ENCODE measurements at regions not wholly inside any gene's neighbourhood (a gene's known extent, or its start where the extent isn't known, plus 50 kb on each side); places are given as distances from the start of the nearest gene placed in this dataset.

DNA sequence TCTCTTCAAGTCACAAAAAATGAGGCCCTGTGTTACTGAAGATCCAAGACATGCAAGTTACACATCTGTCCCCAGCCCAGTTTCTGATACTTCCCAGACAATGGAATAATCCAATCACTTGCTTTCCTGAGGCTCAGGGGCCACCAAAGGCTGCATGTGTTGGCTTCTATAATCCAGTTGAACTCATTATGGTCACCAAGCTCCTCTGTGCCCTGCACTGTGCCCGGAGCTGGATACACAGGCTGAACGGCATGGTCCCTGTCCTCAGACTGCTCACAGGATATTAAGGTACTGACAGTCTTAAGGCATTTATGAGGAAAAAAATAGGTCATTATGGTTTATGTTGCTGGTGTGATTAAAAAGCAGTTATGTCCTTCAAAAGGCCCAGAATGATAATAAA is 117.0 kb upstream of the SYT6 start:
- Histone ChIP-seq H3K23ac (ENCODE audit: low read length) (no peak overlapping the region), H2AFZ (ENCODE audit: insufficient read depth, low read length, poor library complexity) (no peak overlapping the region), H4K91ac (ENCODE audit: low read depth, low read length) (no peak overlapping the region), H3K18ac (ENCODE audit: low read length) (no peak overlapping the region), H3K27me3 (ENCODE audit: insufficient read depth, low read length) (no peaks in the 10 kb centered on the region), H2BK120ac (ENCODE audit: insufficient read depth, low read length, poor library complexity) (no peak overlapping the region), H3K4me3 (ENCODE audit: low read depth, low read length) (no peak overlapping the region), H2BK12ac (ENCODE audit: low read length) (no peak overlapping the region), H2BK5ac (ENCODE audit: low read depth, low read length, poor library complexity) (no peak overlapping the region), H2AK5ac (ENCODE audit: low read length) (no peak overlapping the region), H4K8ac (ENCODE audit: low read depth, low read length) (no peak overlapping the region), H3K27ac (ENCODE audit: low read depth, low read length) (no peak overlapping the region), H3K4me1 (ENCODE audit: control insufficient read depth in 1 of 2, insufficient read depth in 2 of 2, low read length in 2 of 2) (no peaks in the 10 kb centered on the region), H3K79me1 (ENCODE audit: low read length) (no peaks in the 10 kb centered on the region), H3K9ac (ENCODE audit: low read length) (no peak overlapping the region), H3K4ac (ENCODE audit: low read depth, low read length) (no peak overlapping the region), H3K79me2 (ENCODE audit: control insufficient read depth, insufficient read depth, low read length, poor library complexity) (no peaks in the 10 kb centered on the region), H3K14ac (ENCODE audit: low read length) (no peak overlapping the region), H3K9me3 (ENCODE audit: insufficient read depth, low read depth, low read length) (no peaks in the 10 kb centered on the region), H3K36me3 (ENCODE audit: control insufficient read depth in 1 of 2, insufficient read depth in 2 of 2, low read length in 2 of 2) (no peaks in the 10 kb centered on the region), H3K4me2 (ENCODE audit: low read length) (no peak overlapping the region), H4K12ac (ENCODE audit: low read depth, low read length) (no peak overlapping the region)
- no peak for DNase-seq
- WGBS (ENCODE audit: extremely low coverage, insufficient coverage, insufficient read length) = no CpG with 5 or more reads among the region's 2 CpGs

DNA sequence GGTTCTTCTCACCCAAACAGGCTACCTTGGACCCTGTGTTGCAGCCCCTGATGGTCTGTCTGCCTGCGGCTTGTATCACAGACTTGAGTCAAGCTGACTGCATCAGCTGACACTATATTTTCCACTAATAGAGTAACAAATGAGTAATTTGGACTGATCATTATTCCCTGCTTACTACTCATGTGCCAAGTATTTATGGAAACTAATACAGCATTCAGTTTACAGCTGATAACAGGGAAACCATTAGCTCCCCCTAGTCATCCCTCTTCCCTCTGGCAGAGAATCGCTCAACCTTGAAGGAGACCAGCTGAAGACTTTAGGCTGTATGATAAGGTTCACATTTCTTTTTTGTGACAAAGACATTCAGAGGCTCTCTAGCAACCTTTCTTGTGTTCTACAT is 116.6 kb upstream of the SYT6 start:
- no peak overlapping the region for H2AK5ac ChIP-seq (ENCODE audit: low read length)
- no peak for DNase-seq
- no CpG with 5 or more reads among the region's 2 CpGs for WGBS (ENCODE audit: extremely low coverage, insufficient coverage, insufficient read length)

DNA sequence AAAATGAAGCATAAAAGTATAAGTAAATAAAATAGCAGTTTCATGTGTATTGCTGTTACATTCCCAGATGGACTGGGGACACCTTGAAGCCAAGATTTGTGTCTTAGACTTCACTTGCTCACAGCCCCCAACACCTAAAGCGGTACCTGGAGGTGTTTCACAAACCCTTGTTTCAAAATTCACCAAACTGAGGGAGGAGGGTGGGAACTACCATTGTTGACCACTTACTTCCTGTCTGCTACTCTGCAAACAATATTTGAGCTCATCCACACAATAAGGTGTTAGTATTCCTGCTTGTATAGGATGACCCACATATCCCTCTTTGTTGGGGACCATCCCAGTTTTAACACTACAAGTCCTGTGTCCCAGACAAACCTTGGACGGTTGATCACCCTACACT is 115.9 kb upstream of the SYT6 start:
- no peaks in the 10 kb centered on the region for H3K79me2 ChIP-seq (ENCODE audit: control insufficient read depth, insufficient read depth, low read length, poor library complexity)
- no peaks in the 10 kb centered on the region for H3K27me3 ChIP-seq (ENCODE audit: insufficient read depth, low read length)
- no peak overlapping the region for H2BK5ac ChIP-seq (ENCODE audit: low read depth, low read length, poor library complexity)
- H3K4me3 ChIP-seq (ENCODE audit: low read depth, low read length) = no peak overlapping the region
- no peaks in the 10 kb centered on the region for H3K36me3 ChIP-seq (ENCODE audit: control insufficient read depth in 1 of 2, insufficient read depth in 2 of 2, low read length in 2 of 2)
- H4K91ac ChIP-seq (ENCODE audit: low read depth, low read length) = no peak overlapping the region
- H3K9ac ChIP-seq (ENCODE audit: low read length) = no peak overlapping the region
- H3K14ac ChIP-seq (ENCODE audit: low read length) = no peak overlapping the region
- no peak overlapping the region for H4K12ac ChIP-seq (ENCODE audit: low read depth, low read length)
- H4K8ac ChIP-seq (ENCODE audit: low read depth, low read length) = no peak overlapping the region
- no peaks in the 10 kb centered on the region for H3K9me3 ChIP-seq (ENCODE audit: insufficient read depth, low read depth, low read length)
- no peak overlapping the region for H3K18ac ChIP-seq (ENCODE audit: low read length)
- no peak overlapping the region for H2BK12ac ChIP-seq (ENCODE audit: low read length)
- H3K4ac ChIP-seq (ENCODE audit: low read depth, low read length) = no peak overlapping the region
- no CpG with 5 or more reads among the region's 2 CpGs for WGBS (ENCODE audit: extremely low coverage, insufficient coverage, insufficient read length)
- H2AK5ac ChIP-seq (ENCODE audit: low read length) = no peak overlapping the region
- no peak overlapping the region for H3K27ac ChIP-seq (ENCODE audit: low read depth, low read length)
- H3K79me1 ChIP-seq (ENCODE audit: low read length) = no peaks in the 10 kb centered on the region
- no peaks in the 10 kb centered on the region for H3K4me1 ChIP-seq (ENCODE audit: control insufficient read depth in 1 of 2, insufficient read depth in 2 of 2, low read length in 2 of 2)
- no peak for DNase-seq
- no peak overlapping the region for H2AFZ ChIP-seq (ENCODE audit: insufficient read depth, low read length, poor library complexity)
- no peak overlapping the region for H3K23ac ChIP-seq (ENCODE audit: low read length)
- no peak overlapping the region for H3K4me2 ChIP-seq (ENCODE audit: low read length)
- H2BK120ac ChIP-seq (ENCODE audit: insufficient read depth, low read length, poor library complexity) = no peak overlapping the region

More for the DNA sequence above, 116.6 kb upstream of the SYT6 start:
- no peak overlapping the region for H3K18ac ChIP-seq (ENCODE audit: low read length)
- no peak overlapping the region for H3K4me3 ChIP-seq (ENCODE audit: low read depth, low read length)
- no peak overlapping the region for H2BK5ac ChIP-seq (ENCODE audit: low read depth, low read length, poor library complexity)
- H3K36me3 ChIP-seq (ENCODE audit: control insufficient read depth in 1 of 2, insufficient read depth in 2 of 2, low read length in 2 of 2) = no peaks in the 10 kb centered on the region
- no peaks in the 10 kb centered on the region for H3K4me1 ChIP-seq (ENCODE audit: control insufficient read depth in 1 of 2, insufficient read depth in 2 of 2, low read length in 2 of 2)
- no peak overlapping the region for H2BK120ac ChIP-seq (ENCODE audit: insufficient read depth, low read length, poor library complexity)
- H2BK12ac ChIP-seq (ENCODE audit: low read length) = no peak overlapping the region
- H3K27ac ChIP-seq (ENCODE audit: low read depth, low read length) = no peak overlapping the region
- H3K14ac ChIP-seq (ENCODE audit: low read length) = no peak overlapping the region
- no peaks in the 10 kb centered on the region for H3K27me3 ChIP-seq (ENCODE audit: insufficient read depth, low read length)
- no peak overlapping the region for H4K12ac ChIP-seq (ENCODE audit: low read depth, low read length)
- no peak overlapping the region for H3K23ac ChIP-seq (ENCODE audit: low read length)
- no peaks in the 10 kb centered on the region for H3K79me1 ChIP-seq (ENCODE audit: low read length)
- H3K9ac ChIP-seq (ENCODE audit: low read length) = no peak overlapping the region
- no peaks in the 10 kb centered on the region for H3K9me3 ChIP-seq (ENCODE audit: insufficient read depth, low read depth, low read length)
- no peak overlapping the region for H3K4ac ChIP-seq (ENCODE audit: low read depth, low read length)
- H4K91ac ChIP-seq (ENCODE audit: low read depth, low read length) = no peak overlapping the region
- H2AFZ ChIP-seq (ENCODE audit: insufficient read depth, low read length, poor library complexity) = no peak overlapping the region
- H3K4me2 ChIP-seq (ENCODE audit: low read length) = no peak overlapping the region
- H3K79me2 ChIP-seq (ENCODE audit: control insufficient read depth, insufficient read depth, low read length, poor library complexity) = no peaks in the 10 kb centered on the region
- no peak overlapping the region for H4K8ac ChIP-seq (ENCODE audit: low read depth, low read length)

DNA sequence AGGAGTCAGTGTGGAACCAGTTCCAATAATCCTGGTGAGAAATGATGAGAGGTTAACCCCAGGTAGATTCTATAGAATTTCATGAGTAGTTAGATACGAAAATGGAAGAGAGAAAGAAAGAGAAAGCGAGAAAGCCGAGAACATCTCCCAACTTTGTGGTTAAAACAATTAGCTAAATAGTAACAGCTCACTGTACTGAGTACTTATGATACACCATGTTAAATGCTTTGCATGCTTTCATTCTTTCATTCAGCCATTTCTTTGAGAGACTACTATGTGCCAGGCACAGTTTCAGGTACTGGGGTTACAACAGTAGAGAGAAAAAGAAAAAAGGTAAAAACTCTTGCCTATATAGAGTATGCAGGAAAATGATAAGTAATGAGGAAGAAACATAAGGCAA is 109.7 kb upstream of the SYT6 start:
- Histone ChIP-seq H2AK5ac (ENCODE audit: low read length) (no peak overlapping the region), H3K4me3 (ENCODE audit: low read depth, low read length) (no peak overlapping the region), H4K12ac (ENCODE audit: low read depth, low read length) (no peak overlapping the region), H3K9me3 (ENCODE audit: insufficient read depth, low read depth, low read length) (no peaks in the 10 kb centered on the region), H2BK12ac (ENCODE audit: low read length) (no peak overlapping the region), H3K4me1 (ENCODE audit: control insufficient read depth in 1 of 2, insufficient read depth in 2 of 2, low read length in 2 of 2) (no peaks in the 10 kb centered on the region), H3K18ac (ENCODE audit: low read length) (no peak overlapping the region), H3K79me2 (ENCODE audit: control insufficient read depth, insufficient read depth, low read length, poor library complexity) (no peaks in the 10 kb centered on the region), H2AFZ (ENCODE audit: insufficient read depth, low read length, poor library complexity) (no peak overlapping the region), H3K27me3 (ENCODE audit: insufficient read depth, low read length) (no peaks in the 10 kb centered on the region), H4K91ac (ENCODE audit: low read depth, low read length) (no peak overlapping the region), H3K23ac (ENCODE audit: low read length) (no peak overlapping the region), H4K8ac (ENCODE audit: low read depth, low read length) (no peak overlapping the region), H3K14ac (ENCODE audit: low read length) (no peak overlapping the region), H2BK120ac (ENCODE audit: insufficient read depth, low read length, poor library complexity) (no peak overlapping the region), H3K36me3 (ENCODE audit: control insufficient read depth in 1 of 2, insufficient read depth in 2 of 2, low read length in 2 of 2) (no peaks in the 10 kb centered on the region), H3K4me2 (ENCODE audit: low read length) (no peak overlapping the region), H3K79me1 (ENCODE audit: low read length) (no peaks in the 10 kb centered on the region), H3K27ac (ENCODE audit: low read depth, low read length) (no peak overlapping the region), H2BK5ac (ENCODE audit: low read depth, low read length, poor library complexity) (no peak overlapping the region), H3K4ac (ENCODE audit: low read depth, low read length) (no peak overlapping the region), H3K9ac (ENCODE audit: low read length) (no peak overlapping the region)
- no peak for DNase-seq
- WGBS (ENCODE audit: extremely low coverage, insufficient coverage, insufficient read length) = no CpG with 5 or more reads among the region's 3 CpGs

Measured in trophoblast cell (in vitro differentiated cells and primary cell).